Suppressor macrophage (primary cell): ENCODE measurements at regions not wholly inside any gene's neighbourhood (a gene's known extent, or its start where the extent isn't known, plus 50 kb on each side); places are given as distances from the start of the nearest gene placed in this dataset.

Source experiments
- DNase-seq, 4 experiments: peaks; one replicate each; pipeline ENCODE4 v3.0.0-alpha.2; 2020 to 2022

GRCh38 chr13:53520132-53520531 is 491.5 kb downstream of the OLFM4 start:
- no peak for DNase-seq

GRCh38 chr13:53522034-53522433 is 493.4 kb downstream of the OLFM4 start:
- DNase-seq: no peak

GRCh38 chr13:53537586-53537985 is 509.0 kb downstream of the OLFM4 start:
- no peak for DNase-seq

GRCh38 chr13:53545340-53545941 is 516.8 kb downstream of the OLFM4 start:
- no peak for DNase-seq

- DNase-seq: no peak
Observed at GRCh38 chr13:53560556-53560955, 531.9 kb downstream of the OLFM4 start.

- DNase-seq: no peak
Observed at GRCh38 chr13:53562419-53562818, 533.8 kb downstream of the OLFM4 start.

GRCh38 chr13:53568491-53568890 is 539.9 kb downstream of the OLFM4 start:
- no peak for DNase-seq

- no peak for DNase-seq
Observed at GRCh38 chr13:53569453-53569852, 540.8 kb downstream of the OLFM4 start.

GRCh38 chr13:53601113-53601512 is 572.5 kb downstream of the OLFM4 start:
- no peak for DNase-seq

GRCh38 chr13:53605326-53605725 is 576.7 kb downstream of the OLFM4 start:
- no peak for DNase-seq

- DNase-seq: no peak
Observed at GRCh38 chr13:53612200-53612599, 583.6 kb downstream of the OLFM4 start.

GRCh38 chr13:53622456-53622855 is 593.8 kb downstream of the OLFM4 start:
- no peak for DNase-seq

GRCh38 chr13:53623146-53623545 is 594.5 kb downstream of the OLFM4 start:
- no peak for DNase-seq

GRCh38 chr13:53631511-53631910 is 602.9 kb downstream of the OLFM4 start:
- no peak for DNase-seq

GRCh38 chr13:53638040-53638439 is 609.4 kb downstream of the OLFM4 start:
- no peak for DNase-seq

- no peak for DNase-seq
Observed at GRCh38 chr13:53642306-53642705, 613.7 kb downstream of the OLFM4 start.

GRCh38 chr13:53648673-53649072 is 620.1 kb downstream of the OLFM4 start:
- no peak for DNase-seq

- no peak for DNase-seq
Observed at GRCh38 chr13:53672005-53672404, 643.4 kb downstream of the OLFM4 start.

- DNase-seq: no peak
Observed at GRCh38 chr13:53683146-53683545, 654.5 kb downstream of the OLFM4 start.

GRCh38 chr13:53683608-53684007 is 655.0 kb downstream of the OLFM4 start:
- DNase-seq: no peak

GRCh38 chr13:53691417-53691816 is 662.8 kb downstream of the OLFM4 start:
- no peak for DNase-seq

- no peak for DNase-seq
Observed at GRCh38 chr13:53694814-53695532, 666.4 kb downstream of the OLFM4 start.

GRCh38 chr13:53703371-53704080 is 674.9 kb downstream of the OLFM4 start:
- DNase-seq: no peak

- DNase-seq: no peak
Observed at GRCh38 chr13:53719281-53719680, 690.7 kb downstream of the OLFM4 start.
